ENCODE measurements at regions not wholly inside any gene's neighbourhood (a gene's known extent, or its start where the extent isn't known, plus 50 kb on each side); places are given as distances from the start of the nearest gene placed in this dataset.

GRCh38 chr20:21028436-21028835, 77.7 kb downstream of the LINC00237 start:
- DNase-seq (ENCODE audit: unreplicated experiment): no peak
- TF ChIP-seq CTCF (IDR thresholded peaks at IDR 0.05; ENCODE audit: unreplicated experiment): no peak
- POLR2A ChIA-PET: interaction anchor here (0.6 to 1.2 kb wide), 2 partner anchors 15 to 168 kb away, joined by 3 to 4 read pairs; no protein-coding TSS in a partner anchor
- CTCF ChIA-PET: interaction anchor here (0.7 kb wide), 1 partner anchor 14 kb away, joined by 4 read pairs; no protein-coding TSS in a partner anchor
- Mint-ChIP-seq H3K9me3 (ENCODE audit: unreplicated experiment) (no peaks in the 10 kb centered on the region), H3K4me1 (ENCODE audit: insufficient read depth, unreplicated experiment) (no peaks in the 10 kb centered on the region), H3K36me3 (ENCODE audit: insufficient read depth, unreplicated experiment) (no peaks in the 10 kb centered on the region), H3K27ac (ENCODE audit: low read depth, unreplicated experiment) (no peak overlapping the region), H3K27me3 (ENCODE audit: insufficient read depth, unreplicated experiment) (peaks cover 12% of the 10 kb centered on the region), H3K4me3 (ENCODE audit: unreplicated experiment) (no peak overlapping the region)
- intact Hi-C loops (cut with micrococcal nuclease): no loop called here
- BruUV-seq (replicated peaks): no TSS peak

GRCh38 chr20:21027569-21027968, 78.6 kb downstream of the LINC00237 start:
- Mint-ChIP-seq H3K36me3 (ENCODE audit: insufficient read depth, unreplicated experiment) (no peaks in the 10 kb centered on the region), H3K4me3 (ENCODE audit: unreplicated experiment) (no peak overlapping the region), H3K27ac (ENCODE audit: low read depth, unreplicated experiment) (no peak overlapping the region), H3K4me1 (ENCODE audit: insufficient read depth, unreplicated experiment) (no peaks in the 10 kb centered on the region), H3K27me3 (ENCODE audit: insufficient read depth, unreplicated experiment) (peaks cover 12% of the 10 kb centered on the region), H3K9me3 (ENCODE audit: unreplicated experiment) (no peaks in the 10 kb centered on the region)
- intact Hi-C loops (cut with micrococcal nuclease): no loop called here
- DNase-seq (ENCODE audit: unreplicated experiment): peak; percentile 56
- no TSS peak for BruUV-seq (replicated peaks)
- peak; percentile 18 for TF ChIP-seq CTCF (IDR thresholded peaks at IDR 0.05; ENCODE audit: unreplicated experiment)
- ChIA-PET POLR2A (interaction anchor here (1.2 kb wide), 1 partner anchor 14 kb away, joined by 4 read pairs; no protein-coding TSS in a partner anchor), CTCF (interaction anchor here (0.9 to 1.6 kb wide), 3 partner anchors 10 to 20 kb away, joined by 3 to 7 read pairs (median 5); no protein-coding TSS in a partner anchor)

- H3K4me1 Mint-ChIP-seq (ENCODE audit: insufficient read depth, unreplicated experiment): no peaks in the 10 kb centered on the region
- H3K36me3 Mint-ChIP-seq (ENCODE audit: insufficient read depth, unreplicated experiment): no peaks in the 10 kb centered on the region
- H3K27me3 Mint-ChIP-seq (ENCODE audit: insufficient read depth, unreplicated experiment): peaks cover 12% of the 10 kb centered on the region
- no peaks in the 10 kb centered on the region for H3K9me3 Mint-ChIP-seq (ENCODE audit: unreplicated experiment)
- H3K27ac Mint-ChIP-seq (ENCODE audit: low read depth, unreplicated experiment): no peak overlapping the region
- intact Hi-C loops (cut with micrococcal nuclease): no loop called here
- no TSS peak for BruUV-seq (replicated peaks)
- H3K4me3 Mint-ChIP-seq (ENCODE audit: unreplicated experiment): no peak overlapping the region
- no peak for TF ChIP-seq CTCF (IDR thresholded peaks at IDR 0.05; ENCODE audit: unreplicated experiment)
- DNase-seq (ENCODE audit: unreplicated experiment): no peak
- CTCF ChIA-PET: interaction anchor here (0.9 to 1.6 kb wide), 3 partner anchors 10 to 20 kb away, joined by 3 to 7 read pairs (median 5); no protein-coding TSS in a partner anchor
- POLR2A ChIA-PET: interaction anchor here (0.6 kb wide), 1 partner anchor 575 kb away, joined by 3 read pairs; no protein-coding TSS in a partner anchor
Measured at GRCh38 chr20:21026951-21027350, 79.2 kb downstream of the LINC00237 start.

DNA sequence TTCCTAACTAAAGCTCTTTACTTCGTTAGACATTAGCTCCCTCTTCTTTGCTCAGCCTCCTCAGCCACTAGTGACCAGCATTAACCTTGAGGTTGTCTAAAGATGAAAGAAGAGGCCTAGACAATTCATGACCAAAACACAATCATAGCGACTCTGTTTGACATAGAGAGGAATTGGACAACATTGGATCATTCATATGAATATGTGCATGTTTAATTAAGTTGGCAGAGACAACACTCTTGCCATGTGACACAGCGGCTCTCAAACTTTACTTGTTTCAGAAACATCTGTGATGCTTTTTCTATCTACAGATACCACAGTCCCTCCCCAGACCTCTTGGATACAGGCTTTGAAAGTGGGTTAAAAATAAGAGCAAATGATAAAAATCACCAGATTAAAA, 81.7 kb downstream of the LINC00237 start:
- no peak overlapping the region for H3K27ac Mint-ChIP-seq (ENCODE audit: low read depth, unreplicated experiment)
- no peaks in the 10 kb centered on the region for H3K9me3 Mint-ChIP-seq (ENCODE audit: unreplicated experiment)
- ChIA-PET CTCF (interaction anchor here (0.7 kb wide), 1 partner anchor 533 kb away, joined by 4 read pairs; no protein-coding TSS in a partner anchor), POLR2A (no interaction called here)
- no peaks in the 10 kb centered on the region for H3K4me1 Mint-ChIP-seq (ENCODE audit: insufficient read depth, unreplicated experiment)
- peaks cover 20% of the 10 kb centered on the region for H3K27me3 Mint-ChIP-seq (ENCODE audit: insufficient read depth, unreplicated experiment)
- H3K4me3 Mint-ChIP-seq (ENCODE audit: unreplicated experiment): no peak overlapping the region
- intact Hi-C loops (cut with micrococcal nuclease): no loop called here
- H3K36me3 Mint-ChIP-seq (ENCODE audit: insufficient read depth, unreplicated experiment): no peaks in the 10 kb centered on the region
- no peak for DNase-seq (ENCODE audit: unreplicated experiment)
- BruUV-seq (replicated peaks): no TSS peak
- TF ChIP-seq CTCF (IDR thresholded peaks at IDR 0.05; ENCODE audit: unreplicated experiment): no peak
